GM19240 (cell line): ENCODE measurements at regions not wholly inside any gene's neighbourhood (a gene's known extent, or its start where the extent isn't known, plus 50 kb on each side); places are given as distances from the start of the nearest gene placed in this dataset.
"Not testable (repeated sequence)": the region's sequence is repeated elsewhere in the genome, so short reads cannot be mapped to it uniquely, and the experiment has no call there.

ENCODE experiments used
- DNase-seq: peaks from one replicate; pipeline ENCODE4 v3.0.0; 2011; ENCODE audit warnings: low spot score; ENCODE audit not compliant: insufficient read length

DNA sequence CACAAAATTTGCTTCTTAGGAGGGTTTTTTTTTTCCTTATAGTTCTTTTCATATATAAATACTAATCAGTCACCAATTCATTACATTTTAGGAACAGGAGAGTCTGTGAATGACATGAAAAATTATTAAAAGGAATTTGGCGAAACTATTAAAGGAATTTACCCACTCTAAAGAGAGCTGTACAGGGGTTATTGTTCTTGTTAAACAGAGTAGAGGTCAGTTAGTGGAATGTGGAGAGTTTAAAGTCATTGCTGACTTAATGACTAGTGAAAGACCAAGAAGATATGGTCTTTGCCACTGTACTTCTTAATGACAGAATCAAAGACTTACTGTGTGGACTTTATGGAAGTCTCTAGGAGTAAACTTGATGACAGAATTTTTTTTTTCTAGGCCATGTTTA is 333.6 kb upstream of the C2CD4B start:
- no peak for DNase-seq

DNA sequence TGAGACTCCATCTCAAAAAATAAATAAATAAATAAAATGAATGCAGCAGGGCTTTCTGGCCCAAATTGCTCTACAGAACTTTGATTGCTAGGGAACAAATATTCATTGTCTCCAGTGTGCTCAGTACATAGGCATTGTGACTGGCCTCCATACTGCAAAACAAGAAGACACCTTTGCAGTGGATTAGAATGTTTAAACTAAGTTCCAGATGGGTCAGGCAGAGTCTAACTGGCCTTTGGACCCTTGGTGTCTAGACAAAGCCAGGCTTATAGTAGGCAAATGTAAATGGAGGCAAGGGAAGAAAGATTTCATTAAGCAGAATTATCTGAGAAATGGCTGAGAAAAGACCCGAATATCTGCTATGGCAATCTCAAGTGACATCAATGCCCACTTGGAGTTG is 335.2 kb upstream of the C2CD4B start:
- no peak for DNase-seq

DNA sequence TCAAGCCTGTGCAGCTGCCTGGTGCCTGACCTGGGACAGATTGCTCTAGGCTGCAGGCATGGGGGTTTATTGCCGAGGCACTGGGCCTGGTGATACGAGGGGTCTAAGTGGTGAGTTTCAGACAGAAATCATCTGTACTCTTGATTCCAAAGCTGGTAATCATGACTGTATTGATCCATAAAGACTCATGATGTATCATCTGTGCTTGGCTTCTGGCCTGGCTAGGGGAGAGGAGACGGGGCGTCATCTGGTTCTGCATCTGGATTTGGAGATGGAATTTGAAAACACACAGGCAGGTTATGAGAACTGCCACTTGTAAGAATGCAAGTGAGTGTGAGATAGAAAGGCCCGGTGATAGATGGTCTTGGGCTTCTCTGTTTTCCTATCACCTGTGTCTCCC is 337.4 kb upstream of the C2CD4B start:
- no peak for DNase-seq

DNA sequence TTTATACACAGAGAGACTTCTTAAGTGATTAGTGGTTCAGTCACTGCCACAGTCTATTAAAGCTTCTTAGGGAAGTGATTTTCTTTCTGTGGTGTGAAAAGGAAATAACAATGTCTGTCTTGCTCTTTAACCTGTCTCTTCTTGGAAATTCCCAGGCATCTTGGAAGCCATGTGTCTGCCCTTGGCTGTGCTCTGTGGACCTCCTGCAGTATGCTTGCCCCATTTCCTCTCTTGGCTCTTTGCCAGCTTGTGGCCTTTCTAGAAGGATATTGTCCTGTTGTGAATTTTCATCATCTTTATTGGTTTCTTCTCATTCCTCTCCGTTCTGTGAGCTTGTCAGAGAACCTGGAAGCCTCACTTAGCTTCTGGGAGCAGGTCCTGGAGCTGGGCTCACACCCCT is 338.4 kb upstream of the C2CD4B start:
- DNase-seq = no peak

DNA sequence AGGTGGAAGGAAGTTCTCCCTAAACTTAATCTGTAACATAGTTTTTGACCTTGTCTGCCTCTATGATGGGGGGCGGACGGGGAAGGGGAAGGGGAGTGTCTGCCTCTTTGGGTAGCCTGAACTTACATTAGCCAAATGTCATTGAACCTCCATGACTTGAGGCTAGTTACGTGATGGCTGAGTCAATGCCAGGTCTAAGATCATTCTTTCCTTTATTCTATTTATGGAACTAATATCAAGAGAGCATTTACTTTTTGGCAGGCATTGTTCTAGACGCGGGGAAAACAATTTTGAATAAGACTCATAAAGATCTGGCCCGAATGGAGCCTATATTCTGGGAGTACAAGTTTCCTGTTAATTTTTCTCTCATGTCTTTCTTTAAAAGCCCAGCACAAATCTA is 340.7 kb upstream of the C2CD4B start:
- no peak for DNase-seq

DNA sequence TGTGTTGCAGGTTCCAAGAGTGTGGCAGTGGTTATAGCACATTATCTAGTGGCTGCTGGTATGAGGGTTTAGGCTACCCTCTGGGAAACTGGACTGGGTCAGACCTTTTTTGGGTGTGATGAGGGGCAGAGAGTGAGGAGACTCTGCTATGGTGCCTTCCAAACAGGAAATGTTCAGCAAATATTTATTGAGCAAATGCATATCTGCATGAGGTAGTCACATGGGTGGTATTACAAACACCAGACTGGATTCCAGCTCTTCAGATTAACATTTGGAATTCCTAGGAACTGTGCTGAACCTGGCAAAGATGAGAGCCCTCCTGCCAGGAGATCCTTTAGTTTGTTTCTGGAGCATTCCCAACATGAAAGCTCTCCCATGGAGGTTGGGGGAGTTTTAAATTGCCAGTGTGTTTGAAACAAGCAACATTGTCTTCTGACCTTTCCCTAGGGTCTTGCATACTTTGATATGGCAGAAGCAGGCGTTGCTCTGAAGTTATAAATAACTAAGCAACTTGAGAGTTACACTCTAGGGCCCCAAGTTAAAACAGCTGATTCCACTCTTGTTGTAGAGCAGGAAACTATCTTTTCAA is 341.2 kb upstream of the C2CD4B start:
- DNase-seq = no peak

DNA sequence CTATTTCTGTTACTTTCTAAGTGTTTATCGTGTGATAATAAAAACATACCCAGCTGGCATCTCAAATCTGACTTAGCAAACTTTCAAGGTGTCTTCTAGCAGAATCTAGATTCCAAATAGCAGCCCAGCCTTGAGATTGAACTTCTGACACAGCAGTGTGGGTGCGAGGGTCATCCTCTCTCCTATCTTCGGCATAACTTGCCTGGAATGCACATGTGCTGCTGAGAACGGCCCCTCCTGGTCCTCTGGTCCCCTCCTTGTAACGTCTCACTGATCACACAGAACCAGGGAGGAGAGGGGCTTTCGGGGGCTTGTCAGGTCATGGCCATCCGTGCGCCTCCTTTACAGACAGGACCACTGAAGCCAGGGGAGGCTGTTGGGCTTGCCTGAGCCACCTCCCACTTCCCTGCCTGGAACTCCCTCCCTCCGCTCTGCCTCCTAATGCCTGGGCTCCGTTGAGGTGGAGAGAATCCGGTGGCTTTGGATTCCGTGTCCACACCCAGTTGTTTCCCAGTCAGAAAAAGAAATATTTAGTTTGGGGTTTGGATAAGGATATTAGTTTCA is 344.4 kb upstream of the C2CD4B start:
- DNase-seq = no peak

DNA sequence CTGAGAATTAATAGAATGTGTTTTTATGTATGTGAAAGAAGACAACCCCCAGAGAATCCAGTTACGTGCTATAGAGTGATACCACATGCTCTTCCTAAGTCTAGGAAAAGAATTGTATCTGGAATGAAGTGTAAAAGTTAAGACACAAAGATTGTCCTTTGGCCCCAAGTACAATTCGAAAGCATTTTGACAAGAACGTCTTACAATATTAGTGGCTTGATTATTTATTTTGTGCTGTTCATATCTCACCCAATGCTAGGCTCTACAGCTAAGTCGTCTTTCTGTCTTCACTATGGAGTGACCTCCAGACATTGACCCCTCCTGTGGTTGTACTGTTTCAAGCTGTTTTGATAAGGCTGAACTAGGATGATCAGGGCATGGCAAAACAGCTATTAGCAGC is 345.7 kb upstream of the C2CD4B start:
- no peak for DNase-seq

DNA sequence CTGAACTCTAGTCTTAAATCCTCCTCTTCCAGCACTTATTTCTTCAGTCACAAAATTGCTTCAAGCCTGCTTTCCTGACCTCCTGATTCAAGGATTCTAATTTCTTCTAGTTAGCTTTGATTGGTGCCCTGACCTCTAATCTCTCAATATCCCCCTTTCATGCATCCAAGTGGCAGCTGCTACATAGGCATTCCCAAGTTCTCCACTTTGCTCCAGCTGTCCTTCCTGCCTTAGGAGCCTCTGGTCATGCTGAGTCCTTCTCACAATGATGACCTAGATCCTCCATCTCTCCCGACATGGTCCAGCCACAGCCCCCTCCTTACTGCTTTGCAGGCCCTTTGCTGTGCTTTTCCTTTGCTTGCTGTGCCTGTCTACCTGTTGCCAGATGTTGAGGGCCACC is 347.8 kb upstream of the C2CD4B start:
- no peak for DNase-seq

DNA sequence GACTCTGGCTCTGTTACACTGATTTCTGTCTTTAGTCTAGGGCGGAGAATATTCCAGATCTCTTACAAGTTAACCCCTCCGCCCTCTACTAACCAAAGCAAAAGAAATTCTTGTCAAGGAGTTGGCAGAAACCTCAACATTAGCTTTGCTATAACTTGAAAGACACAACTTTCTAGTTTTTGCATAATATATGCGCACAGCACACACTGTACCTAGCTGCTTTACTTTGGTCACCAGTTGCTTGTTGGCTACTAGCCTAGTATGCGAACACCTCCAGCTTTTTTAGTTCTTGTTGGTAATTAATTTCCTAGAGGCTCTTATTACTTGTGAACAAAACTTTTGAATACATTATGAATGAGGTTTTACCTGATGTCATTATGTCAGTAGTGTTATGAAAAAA is 348.8 kb upstream of the C2CD4B start:
- DNase-seq = no peak

DNA sequence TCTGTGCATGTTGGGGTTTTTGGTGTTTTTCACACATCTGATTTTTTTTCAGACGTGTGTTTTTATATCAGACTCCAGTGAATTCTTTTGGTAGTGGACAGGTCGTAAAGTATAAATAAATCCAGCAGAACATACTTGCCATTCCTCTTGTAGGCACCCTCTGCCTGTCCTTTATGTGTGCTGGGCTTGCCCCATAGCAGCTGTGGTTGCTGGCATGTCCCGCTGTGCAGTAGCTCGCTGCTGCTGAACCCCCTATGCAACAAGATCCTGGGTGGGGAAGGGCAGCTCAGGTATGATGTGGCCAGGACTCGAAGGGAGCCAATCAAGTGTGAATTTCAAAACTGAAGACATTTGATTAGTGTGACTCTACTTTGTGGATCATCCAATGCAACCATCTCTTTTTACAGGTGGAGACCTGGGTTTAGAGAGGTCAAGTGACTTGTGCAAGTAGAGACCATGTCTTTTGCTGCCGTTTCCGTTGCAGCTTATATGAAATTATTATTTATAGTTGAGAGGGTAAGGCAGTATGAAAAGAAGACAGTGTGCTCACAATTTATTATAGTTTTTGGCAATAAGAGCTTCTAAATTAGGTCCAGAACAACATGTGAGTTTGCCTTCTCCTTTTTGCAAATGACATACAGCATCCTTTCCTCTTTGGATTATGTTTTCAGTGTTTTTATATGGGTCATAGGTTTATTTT is 350.8 kb upstream of the C2CD4B start:
- DNase-seq = no peak

DNA sequence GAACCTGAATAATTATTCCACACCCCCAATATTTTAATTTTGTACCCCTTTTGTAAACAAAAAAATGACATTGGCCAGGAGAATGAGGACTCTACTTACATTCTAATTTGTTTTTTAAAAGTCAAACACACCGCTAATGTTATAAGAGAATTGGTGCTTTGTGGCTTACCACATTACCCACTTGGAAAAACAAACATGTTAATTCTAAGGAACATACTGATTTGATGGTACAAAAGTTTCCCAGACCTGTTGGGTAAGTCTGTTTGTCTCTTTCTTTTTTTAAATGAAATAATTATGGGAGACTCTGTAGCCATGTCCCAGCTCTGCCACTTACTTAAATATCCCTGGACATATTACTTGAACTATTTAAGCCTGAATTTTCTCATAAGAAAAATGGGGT is 352.5 kb upstream of the C2CD4B start:
- no peak for DNase-seq

DNA sequence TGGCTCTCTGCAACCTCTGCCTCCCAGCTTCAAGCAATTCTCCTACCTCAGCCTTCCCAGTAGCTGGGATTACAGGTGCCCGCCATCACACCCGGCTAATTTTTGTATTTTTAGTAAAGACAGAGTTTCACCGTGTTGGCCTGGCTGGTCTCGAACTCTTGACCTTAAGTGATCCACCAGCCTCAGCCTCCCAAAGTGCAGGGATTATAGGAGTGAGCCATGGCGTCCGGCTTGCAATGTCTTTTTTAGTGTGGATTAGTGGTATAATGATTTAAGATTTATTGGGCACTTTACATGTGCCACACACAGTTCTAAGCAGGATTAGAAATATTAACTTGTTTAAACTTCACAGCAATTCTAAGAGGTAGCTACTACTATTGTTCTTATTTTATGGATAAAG is 353.6 kb upstream of the C2CD4B start:
- DNase-seq = not testable (repeated sequence)

DNA sequence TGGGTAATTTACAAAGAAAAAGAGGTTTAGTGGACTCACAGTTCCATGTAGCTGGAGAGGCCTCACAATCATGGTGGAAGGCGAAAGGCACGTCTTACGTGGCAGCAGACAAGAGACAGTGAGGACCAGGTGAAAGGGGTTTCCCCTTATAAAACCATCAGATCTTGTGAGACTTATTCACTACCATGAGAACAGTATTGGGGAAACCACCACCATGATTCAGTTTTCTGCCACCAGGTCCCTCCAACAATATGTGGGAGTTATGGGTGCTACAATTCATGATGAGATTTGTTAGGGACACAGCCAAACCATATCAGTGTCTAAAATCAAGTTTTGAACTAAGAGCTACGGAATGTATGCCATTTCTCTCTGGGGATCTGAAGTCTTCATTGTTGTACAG is 354.8 kb upstream of the C2CD4B start:
- DNase-seq = no peak

DNA sequence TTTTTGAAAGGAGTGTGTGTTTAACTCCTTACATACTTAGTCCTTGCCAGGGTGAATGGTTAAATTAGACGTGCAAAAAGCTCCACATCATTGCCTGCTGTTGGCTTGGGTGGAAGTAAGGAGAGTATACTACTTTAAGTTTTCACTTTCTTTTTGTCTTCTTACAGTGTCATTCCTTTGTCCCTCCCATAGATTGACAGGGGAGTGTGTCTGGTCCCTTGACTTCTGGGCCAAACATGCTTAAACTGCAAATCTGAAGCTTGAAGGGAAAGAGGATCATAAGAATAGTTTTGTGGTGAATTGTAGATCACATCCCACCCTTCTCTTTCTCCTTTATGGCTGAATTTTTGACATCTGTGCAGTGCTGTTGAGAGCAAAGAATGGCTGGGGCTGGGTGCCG is 355.8 kb upstream of the C2CD4B start:
- no peak for DNase-seq

DNA sequence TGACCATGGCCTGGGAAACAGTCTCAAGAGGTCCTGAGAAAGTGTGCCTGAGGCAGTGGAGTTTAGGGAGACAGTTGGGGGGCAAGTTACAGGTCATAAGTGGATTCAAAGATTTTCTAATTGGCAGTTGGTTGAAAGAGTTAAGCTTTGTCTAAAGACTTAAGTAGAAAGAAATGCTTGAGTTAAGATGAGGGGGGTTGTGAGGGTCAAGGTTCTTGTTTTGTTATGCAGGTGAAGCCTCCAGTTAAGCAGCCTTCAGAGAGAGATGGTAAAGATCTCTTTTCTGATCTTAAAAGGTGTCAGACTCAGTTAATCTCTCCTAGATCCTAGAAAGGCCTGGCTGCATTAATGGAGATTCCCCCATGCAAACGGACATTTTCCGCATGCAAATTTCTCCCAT is 356.3 kb upstream of the C2CD4B start:
- DNase-seq = no peak

DNA sequence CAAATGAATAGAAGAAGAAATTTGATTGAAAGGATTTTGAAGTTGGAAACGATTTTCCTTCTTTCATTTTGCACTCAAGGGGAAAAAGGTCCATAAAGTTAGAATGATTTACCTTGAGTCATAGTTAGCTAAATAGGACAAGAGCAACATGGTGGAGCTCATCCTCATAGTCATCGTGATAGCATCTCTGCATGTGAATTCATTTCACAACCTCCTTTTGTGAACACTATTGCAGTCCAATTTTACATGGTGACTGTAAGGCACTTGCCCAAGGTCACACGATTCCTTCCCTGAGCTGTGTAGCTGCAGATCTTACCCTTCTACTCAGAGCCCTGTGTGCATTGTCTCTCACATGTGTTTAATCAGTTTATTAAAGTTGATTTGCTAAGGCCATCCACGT is 359.8 kb upstream of the C2CD4B start:
- DNase-seq = no peak

DNA sequence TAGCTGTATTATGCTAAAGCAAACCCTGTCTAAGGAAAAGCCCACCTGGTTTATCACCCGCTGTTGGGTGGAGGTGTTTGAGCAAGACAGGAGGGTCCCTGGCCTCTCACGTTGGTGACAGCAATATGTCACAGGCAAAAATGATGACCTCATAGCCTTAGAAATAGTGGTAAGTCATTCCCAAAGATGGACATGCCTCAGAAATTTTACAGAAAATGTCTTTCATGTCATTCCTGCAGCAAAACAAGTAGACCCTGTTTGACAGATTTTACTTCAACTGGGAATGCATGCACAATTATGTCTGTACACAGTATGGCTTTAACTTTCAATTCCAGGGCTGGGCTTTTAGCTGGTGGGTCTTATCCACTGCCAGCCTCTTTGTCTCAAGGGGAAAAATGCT is 362.3 kb upstream of the C2CD4B start:
- no peak for DNase-seq

DNA sequence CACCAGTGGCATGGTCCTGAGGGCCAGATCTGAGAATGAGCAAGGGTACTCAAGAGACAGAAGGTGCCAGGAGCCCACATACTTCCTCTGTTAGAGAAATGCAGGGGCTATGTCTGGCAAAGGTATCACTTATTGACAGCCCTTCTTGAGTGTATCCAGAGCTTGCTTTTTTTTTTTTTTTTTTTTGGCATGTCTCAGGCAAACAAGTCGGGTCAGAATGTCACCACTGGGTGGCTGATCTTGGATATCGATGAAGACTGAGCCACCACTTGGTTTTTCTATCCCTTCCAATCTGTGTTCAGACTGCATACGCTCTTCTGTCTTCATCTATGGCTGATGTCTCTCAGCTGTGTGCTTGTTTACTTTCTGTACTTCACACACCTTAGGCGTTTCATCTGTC is 363.4 kb upstream of the C2CD4B start:
- DNase-seq = no peak

DNA sequence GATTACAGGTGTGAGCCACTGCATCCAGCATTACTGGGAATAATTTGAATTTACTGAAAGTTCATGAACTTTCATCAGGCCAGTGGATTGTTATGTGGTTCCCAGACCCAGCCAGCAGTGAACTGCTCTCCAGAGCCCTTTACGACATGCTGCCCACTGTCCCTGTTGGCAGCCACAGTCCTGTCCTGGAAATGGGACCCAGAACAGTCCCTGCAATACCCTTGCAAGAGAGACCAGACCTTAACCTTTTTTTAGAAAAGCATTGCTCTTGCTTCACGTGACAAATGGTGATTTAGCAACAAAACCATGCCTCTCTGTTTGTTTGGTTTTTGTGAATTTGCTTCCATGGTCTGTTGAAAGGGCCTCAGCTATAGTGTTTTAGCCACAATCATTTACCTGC is 367.3 kb upstream of the C2CD4B start:
- no peak for DNase-seq

DNA sequence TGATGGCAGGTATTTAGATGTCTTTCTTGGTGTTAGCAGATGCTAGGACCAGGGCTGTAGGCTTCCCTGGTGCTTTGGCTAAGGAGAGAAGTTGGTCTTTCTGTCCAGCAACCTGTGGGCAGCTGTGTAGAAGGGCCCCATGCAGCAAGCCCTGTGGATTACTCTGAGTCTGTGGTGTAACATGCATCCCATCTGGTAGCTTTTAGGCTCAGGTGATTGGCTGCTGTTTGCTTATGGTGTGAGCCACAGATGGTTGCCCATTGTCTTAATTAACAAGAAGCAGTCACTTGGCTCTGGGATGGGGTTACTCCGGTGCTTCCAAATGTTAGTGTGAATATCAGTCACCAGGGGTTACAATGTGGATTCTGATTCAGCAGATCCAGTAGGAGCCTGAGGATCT is 368.6 kb upstream of the C2CD4B start:
- DNase-seq = no peak

DNA sequence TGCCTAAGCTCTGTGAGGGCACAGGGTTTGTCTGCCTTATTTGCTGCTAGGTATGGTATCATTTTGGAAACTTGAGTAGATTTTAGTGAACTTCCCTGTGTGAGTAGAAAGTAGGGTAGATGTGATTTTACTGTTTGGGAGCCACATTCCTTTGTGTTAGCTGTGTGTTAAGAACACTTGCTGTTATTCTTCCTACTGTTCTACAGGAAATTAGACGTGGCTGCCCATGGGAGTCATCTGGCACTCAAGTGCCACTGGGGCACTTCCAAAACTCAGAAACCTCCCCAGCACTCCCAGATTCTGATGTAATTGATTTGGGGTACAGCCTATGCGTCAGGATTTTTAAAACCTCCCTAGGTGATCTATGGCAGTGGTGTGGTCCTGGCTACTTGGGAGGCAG is 369.9 kb upstream of the C2CD4B start:
- DNase-seq = no peak

DNA sequence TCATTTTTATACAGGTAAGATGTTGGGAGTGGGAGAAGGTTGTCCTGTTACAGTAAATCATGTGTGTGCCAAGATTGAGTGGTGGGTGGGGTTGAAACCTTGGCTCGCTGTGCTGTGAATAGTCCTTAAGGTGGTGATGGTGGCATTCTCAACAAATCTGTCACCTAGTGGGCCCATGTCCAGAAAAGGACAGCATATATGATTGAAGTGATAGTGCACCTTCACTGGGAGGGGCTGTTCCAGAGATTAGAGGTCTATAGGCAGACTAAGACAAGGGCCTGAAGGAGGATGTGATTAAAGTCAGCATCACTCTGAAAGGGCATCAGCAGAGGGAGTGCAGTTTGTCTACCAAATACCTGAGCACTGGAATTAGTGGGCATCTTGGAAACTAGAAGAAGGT is 374.2 kb upstream of the C2CD4B start:
- no peak for DNase-seq
